Right ventricle myocardium superior (tissue), 1 donor: ENCODE measurements at regions not wholly inside any gene's neighbourhood (a gene's known extent, or its start where the extent isn't known, plus 50 kb on each side); places are given as distances from the start of the nearest gene placed in this dataset.

Experiments used
- ATAC-seq: fragments of 200-7000 bp; cut with Tn5 transposase; one replicate; pipeline ENCODE4 v1.9.1; 2020; ENCODE audit warnings: mild to moderate bottlenecking; ENCODE audit not compliant: poor library complexity
- DNase-seq: peaks from one replicate; pipeline ENCODE4 v3.0.0-alpha.2; 2020
- intact Hi-C: fragments of 100-400 bp; cut with DNase I; formaldehyde crosslinking; loops from one replicate; pipeline ENCODE4 v1.11.2; 2022
- donor health status: DM: no; HTN: yes; CAD: no; lungs with severe emphysema.

- no peak for ATAC-seq
- intact Hi-C loops, result no loop called here
- DNase-seq, result no peak
Observed at GRCh38 chr3:152943645-152944044, 108.7 kb downstream of the P2RY1 start.

- intact Hi-C loops, result no loop called here
- no peak for ATAC-seq
- DNase-seq, result no peak
Observed at GRCh38 chr3:152944671-152945070, 109.7 kb downstream of the P2RY1 start.

GRCh38 chr3:152945556-152945955 lies 110.6 kb downstream of the P2RY1 start:
- ATAC-seq (no peak), DNase-seq (no peak)
- intact Hi-C loops, result no loop called here

GRCh38 chr3:152957491-152957890 lies 122.6 kb downstream of the P2RY1 start:
- no peak for ATAC-seq
- intact Hi-C loops, result no loop called here
- no peak for DNase-seq

- intact Hi-C loops, result no loop called here
- DNase-seq (no peak), ATAC-seq (no peak)
Observed at GRCh38 chr3:152959307-152959706, 124.4 kb downstream of the P2RY1 start.

GRCh38 chr3:152960684-152961083 lies 125.8 kb downstream of the P2RY1 start:
- ATAC-seq (no peak), DNase-seq (no peak)
- intact Hi-C loops, result no loop called here

GRCh38 chr3:152961323-152961722 lies 126.4 kb downstream of the P2RY1 start:
- no peak for DNase-seq
- intact Hi-C loops, result no loop called here
- peak; percentile 49 for ATAC-seq

GRCh38 chr3:152964911-152965609 lies 130.1 kb downstream of the P2RY1 start:
- no peak for ATAC-seq
- intact Hi-C loops, result no loop called here
- DNase-seq, result no peak

GRCh38 chr3:152968388-152969024 lies 133.6 kb downstream of the P2RY1 start:
- intact Hi-C loops, result no loop called here
- no peak for DNase-seq
- ATAC-seq, result no peak

GRCh38 chr3:152969557-152970300 lies 134.8 kb downstream of the P2RY1 start:
- intact Hi-C loops, result no loop called here
- ATAC-seq (no peak), DNase-seq (no peak)

- no peak for DNase-seq
- intact Hi-C loops, result no loop called here
- no peak for ATAC-seq
Observed at GRCh38 chr3:152970851-152971250, 135.9 kb downstream of the P2RY1 start.

- intact Hi-C loops, result no loop called here
- ATAC-seq (no peak), DNase-seq (no peak)
Observed at GRCh38 chr3:152971880-152972279, 136.9 kb downstream of the P2RY1 start.

- DNase-seq, result no peak
- ATAC-seq, result no peak
- intact Hi-C loops, result no loop called here
Observed at GRCh38 chr3:152973575-152973974, 138.6 kb downstream of the P2RY1 start.

GRCh38 chr3:152976239-152976638 lies 141.3 kb downstream of the P2RY1 start:
- DNase-seq (no peak), ATAC-seq (no peak)
- intact Hi-C loops, result no loop called here

GRCh38 chr3:152977366-152977765 lies 142.4 kb downstream of the P2RY1 start:
- ATAC-seq (no peak), DNase-seq (no peak)
- intact Hi-C loops, result no loop called here

- no peak for ATAC-seq
- DNase-seq, result no peak
- intact Hi-C loops, result no loop called here
Observed at GRCh38 chr3:152978152-152978551, 143.2 kb downstream of the P2RY1 start.

- DNase-seq (no peak), ATAC-seq (no peak)
- intact Hi-C loops, result no loop called here
Observed at GRCh38 chr3:152997526-152997925, 162.6 kb downstream of the P2RY1 start.

GRCh38 chr3:152998591-152998990 lies 163.4 kb upstream of the RAP2B start:
- no peak for DNase-seq
- intact Hi-C loops, result no loop called here
- no peak for ATAC-seq

GRCh38 chr3:153000325-153000724 lies 161.7 kb upstream of the RAP2B start:
- intact Hi-C loops, result no loop called here
- DNase-seq, result no peak
- ATAC-seq, result no peak
